CD4-positive, alpha-beta T cell treated with Interleukin-6 at 100 ng/mL for 8 hours (primary cell): ENCODE measurements at regions not wholly inside any gene's neighbourhood (a gene's known extent, or its start where the extent isn't known, plus 50 kb on each side); places are given as distances from the start of the nearest gene placed in this dataset.

Experiments
- DNase-seq: peaks from one replicate; pipeline ENCODE4 v3.0.0-alpha.2; 2020; ENCODE audit warnings: mixed read lengths, low spot score

DNA sequence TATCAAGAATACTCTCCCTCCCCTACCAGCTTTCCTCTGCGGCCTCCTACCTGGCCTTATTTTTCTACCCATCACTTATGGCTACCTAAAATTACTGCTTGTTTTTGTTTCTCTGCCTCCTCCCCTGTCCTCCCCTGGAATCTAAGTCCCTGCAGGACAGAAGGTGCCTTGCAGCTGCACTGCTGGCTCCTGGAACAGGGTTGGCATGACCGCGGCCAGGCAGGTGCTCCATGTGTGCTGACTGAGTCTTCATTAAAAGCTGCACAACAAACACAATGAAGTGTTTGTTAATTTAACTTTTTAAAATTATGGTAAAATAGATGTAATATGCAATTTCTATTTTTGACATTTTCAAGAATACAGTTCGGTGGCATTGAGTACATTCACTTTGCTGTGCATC, 171.9 kb upstream of the FHL2 start:
- DNase-seq = no peak

DNA sequence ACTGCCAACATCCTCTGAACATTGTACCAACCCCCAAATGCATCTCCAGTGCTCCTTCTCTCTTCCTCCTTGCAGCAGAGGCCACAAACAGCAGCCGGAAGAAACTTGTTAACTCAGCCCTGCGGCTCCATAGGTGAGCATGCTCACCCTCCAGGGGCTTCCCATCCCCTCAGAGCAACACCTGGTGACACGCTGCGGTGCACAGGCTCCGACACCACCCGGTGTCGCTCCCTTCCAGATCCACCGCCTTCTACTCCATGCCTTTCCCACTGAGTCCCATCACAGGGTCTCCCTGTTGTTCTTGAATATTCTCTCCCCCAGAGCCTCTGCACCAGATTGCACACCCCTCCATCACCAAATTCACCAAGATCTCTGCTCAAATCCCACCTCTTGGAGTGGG, 171.5 kb upstream of the FHL2 start:
- DNase-seq = no peak

DNA sequence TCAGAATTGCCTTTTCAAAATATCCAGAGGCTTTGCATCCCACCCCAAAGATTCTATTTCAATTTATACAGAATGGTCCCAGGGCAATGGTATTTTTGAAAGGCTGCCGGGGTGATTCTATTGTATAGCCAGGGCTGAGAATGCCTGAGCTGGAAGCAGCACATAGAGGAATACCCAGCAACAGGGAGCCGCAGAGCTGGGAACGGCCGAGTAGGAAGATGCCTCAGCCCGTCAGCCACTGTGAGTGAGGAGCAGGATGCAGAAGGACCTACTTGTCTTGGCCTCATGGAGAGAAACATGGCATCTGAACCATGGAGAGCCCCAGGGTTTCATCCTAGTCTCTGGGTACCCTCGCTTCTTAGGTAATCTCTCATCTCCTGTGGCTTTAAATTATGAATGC, 170.8 kb upstream of the FHL2 start:
- DNase-seq = no peak

DNA sequence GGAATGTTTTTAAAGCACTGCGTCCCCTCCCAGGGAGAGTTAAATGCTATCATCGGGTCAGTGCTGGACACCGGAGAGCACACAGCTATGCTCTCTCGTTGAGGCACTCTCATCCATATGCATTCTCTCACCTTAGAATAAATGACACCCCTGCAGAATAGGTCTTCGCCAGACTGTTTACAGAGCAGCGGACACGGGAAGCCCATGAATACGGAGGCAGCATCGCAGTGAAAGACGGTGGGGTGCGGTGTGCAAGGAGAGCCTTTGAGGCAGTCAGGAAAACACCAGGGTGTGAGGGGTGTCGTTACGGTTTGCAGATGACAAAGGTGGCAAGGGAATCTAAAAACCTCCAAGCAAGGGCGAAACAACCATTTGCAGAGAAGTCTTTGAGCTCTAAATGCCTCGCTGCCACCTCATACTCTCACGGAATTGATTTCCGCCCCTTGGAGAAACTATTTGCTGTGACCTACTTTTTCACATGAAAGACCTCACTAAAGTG, 169.2 kb upstream of the FHL2 start:
- peak; percentile 6 for DNase-seq

DNA sequence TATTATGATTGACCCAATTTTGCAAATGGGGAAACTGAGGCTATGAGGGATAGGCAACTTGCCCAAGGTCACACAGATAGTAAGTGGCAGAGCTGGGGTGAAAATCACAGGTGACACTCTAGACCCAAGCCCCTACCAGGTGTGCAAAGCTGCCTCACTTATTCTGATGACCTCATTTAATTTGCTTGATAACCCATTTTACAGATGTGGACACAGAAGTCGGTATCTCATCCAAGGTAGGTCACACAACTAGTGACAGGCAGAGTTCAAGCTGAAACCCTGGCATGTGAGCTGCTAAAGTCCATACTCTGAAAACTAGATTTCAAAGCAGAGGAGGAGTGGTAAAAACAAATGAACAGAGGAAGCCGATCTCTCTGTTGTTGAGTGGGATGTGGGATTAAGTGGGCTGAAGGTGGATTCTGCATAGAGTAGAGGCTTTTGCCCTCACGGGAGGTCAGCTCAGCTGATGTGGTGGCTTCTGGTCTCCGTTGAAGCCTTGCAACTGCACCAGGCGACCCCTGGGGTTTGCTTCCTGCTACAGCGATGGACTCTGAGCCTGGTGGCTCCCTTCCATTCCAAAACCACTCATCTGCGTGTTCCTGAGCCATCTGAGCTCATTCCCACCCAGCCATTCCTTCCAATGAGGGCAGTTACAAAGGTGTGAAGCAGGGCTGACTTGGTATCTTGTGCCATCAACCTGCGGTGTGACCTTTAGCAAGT, 164.3 kb upstream of the FHL2 start:
- no peak for DNase-seq

DNA sequence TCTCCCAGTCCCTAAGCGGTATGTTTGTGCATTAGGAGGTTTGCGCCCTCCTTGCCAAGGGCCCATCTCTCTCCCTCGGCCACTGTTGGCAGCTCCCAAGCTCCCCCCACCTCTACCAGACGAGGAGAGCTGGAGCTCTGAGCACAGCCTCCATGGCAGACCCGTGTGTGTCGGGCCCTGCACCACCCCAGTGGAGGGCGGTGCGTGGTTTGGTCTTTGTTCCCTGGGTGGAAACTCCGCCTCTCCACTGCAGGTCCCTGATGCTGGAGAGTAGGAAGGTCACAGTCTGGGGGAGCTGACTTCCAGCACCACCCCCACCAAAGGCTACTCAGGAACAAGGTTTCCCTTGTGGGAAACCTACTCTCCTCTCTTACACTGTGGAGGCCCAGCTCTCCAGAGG, 162.6 kb upstream of the FHL2 start:
- DNase-seq = no peak

DNA sequence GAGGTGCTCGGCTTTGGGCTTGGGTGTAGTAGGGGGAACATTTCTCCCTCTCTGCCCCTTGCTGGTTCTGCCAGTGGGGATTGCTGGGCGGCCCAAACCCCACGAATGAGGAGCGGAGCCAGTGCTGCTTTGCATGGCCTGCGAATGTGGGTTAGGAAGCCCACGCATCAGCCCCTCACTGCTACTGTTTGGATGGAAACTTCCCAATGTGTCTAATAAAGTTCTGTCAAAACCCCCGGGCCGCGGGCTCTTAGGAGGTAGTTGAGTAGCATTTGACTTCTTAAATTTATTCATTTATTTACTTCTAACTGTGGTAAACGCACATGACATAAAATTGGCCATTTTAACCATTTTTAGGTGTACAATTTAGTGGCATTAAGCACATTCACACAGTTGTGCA, 161.3 kb upstream of the FHL2 start:
- DNase-seq = no peak

DNA sequence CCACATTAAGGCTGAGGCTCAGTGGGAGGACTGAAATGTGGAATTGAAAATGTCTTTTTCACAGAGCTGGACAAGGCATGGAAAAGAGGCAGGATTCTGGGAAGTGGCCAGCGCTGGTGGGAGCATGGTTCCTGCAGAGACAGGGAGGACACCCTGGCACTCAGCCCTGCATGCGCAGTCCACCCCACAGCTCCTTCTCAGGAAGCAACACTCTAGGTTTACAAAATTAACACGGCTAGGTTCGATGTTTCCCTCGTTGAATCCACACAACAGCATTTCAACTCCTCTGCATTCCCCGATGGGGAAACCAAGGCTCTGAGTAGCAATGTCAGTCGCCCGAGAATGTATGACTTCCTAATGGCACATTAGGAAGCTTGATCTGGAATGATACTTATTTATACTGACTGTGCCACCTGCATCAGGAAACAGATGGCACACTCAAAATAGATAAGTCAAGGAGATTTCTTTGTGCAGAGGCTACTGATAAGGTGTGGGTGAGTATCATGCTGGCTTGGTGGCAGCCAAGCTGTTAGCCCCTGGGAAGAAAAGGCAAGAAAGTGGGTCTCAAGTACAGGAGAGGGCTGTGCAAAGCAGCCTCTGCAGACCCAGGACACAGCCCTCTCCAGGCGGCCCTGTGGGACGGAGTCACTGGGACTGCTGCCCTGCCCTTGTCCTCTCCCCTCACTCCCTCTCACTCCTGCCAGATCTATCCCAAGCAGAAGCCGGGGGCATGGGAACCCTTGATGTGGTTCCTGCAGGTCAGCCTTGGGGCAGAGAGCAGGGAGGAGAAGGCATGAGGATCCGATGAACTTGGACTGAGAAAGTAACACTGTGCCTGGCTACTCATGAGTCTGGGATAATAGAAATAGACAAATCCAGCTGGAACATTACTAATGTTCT, 158.4 kb upstream of the FHL2 start:
- no peak for DNase-seq

DNA sequence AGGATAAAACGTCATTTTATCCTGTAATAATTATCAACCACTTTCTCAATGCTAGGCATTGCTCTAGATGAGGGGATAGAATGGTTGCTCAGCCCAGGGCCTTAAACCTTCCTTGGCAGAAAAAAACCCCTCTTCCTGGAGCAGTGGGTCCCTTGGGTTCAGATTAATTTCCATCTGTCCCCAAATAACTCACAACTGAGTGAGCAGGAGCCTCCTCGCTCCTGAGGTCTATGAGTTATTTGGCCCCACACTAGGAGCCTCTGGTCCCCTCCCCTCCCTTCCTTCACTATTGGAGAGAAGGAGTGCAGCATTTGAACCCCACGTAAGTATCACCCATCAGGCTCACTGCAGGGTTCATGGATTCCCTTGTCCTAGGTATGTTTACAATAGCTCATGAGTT, 157.5 kb upstream of the FHL2 start:
- no peak for DNase-seq

DNA sequence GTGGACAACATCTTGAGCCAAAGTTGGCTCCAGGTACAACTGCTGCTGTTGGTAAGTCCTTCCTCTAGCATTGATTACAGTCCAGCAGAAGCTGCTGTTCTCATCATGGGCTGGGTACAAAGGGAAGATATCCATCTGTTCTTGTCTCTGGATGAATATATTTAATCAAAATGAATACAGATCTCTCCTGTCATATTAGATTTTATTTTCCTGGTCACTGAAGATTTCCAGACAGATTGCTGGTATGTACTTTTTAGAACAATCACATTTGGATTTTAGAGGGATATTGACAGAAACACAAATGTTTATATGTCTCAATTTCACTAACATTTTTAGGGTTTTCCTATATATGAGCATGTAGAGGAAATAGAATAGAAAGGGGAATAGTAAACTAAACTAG, 155.4 kb upstream of the FHL2 start:
- DNase-seq = no peak

DNA sequence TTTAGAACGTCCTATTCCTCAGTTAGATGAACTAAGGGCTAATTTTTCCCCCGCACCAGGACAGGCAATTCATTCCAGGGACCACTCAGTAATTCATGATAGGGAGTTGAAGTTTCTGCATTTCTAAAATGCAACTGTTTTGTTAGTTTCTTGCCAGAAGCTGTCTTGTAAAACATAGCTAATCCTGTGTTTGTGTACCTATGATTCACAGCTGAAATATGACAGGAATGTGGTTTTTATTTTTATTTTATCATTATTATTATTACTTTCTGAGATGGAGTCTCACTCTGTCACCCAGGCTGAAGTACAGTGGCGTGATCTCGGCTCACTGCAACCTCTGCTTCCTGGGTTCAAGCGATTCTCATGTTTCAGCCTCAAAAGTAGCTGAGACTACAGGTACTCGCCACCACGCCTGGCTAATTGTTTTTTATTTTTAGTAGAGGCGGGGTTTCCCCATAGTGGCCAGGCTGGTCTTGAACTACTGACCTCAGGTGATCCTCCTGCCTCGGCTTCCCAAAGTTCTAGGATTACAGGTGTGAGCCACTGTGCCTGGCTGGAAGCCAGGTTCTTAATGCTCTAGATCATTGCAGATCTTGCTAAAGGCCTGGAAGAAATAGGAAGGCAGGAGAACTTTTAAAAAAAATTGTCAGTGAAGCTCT, 154.8 kb upstream of the FHL2 start:
- DNase-seq = no peak

DNA sequence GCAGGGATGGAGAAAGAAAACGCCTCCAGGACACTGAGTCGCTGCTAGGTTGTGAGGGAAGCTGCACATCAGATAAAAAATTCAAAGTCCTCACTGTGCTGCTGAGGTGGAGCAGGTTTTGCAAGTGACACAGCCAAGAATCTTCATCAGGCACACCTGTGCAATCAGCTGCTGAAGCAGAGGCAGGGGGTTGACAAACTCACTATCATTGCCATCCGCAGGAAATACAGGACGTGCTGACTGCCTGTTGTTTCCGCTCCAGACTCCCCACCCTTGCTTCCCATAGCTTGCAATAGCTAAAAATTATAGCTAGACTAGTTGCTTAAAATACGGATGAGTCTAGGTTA, 147.8 kb upstream of the FHL2 start:
- DNase-seq = peak; percentile 27

DNA sequence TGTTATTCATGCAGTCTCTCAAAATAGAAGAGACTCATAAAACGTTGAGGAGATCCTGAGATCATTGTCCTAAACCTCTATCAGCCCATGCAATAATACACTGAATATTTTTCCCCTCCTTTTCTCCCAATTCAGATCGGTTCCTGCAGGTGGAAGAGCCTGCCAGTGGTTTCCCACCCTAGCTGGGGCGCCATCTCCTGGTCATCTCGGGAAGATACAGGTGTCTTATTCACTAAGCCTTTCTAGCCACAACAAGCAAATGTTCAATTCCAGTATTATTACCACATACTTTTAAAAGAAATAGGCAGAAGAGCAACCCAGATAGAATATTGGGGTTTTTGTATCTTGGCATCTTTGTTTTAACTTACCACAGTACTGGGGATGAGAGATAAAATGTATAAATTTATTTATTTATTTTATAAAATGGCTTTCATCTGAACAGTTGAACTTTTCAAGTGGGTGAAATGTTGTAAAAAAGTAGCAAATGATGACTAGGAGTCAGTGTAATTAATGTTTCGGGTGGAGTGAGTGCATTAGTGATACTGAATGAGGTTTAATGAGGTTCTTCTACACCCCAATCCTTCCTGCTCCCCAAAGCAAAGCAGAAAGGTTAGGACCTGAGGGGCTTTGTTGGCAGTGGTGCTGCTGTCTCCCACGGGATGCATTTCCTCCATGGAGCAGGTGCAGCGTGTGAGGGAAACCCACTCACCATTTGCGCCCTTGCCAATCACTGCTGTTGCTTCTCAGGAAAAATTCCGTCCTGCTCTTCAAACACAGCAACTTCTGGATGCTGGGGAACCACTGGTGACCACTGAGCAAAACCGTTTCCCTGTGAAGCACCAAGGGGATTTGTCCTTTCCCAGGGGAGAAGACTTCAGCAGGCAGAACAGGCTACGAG, 147.1 kb upstream of the FHL2 start:
- DNase-seq = peak; percentile 60

DNA sequence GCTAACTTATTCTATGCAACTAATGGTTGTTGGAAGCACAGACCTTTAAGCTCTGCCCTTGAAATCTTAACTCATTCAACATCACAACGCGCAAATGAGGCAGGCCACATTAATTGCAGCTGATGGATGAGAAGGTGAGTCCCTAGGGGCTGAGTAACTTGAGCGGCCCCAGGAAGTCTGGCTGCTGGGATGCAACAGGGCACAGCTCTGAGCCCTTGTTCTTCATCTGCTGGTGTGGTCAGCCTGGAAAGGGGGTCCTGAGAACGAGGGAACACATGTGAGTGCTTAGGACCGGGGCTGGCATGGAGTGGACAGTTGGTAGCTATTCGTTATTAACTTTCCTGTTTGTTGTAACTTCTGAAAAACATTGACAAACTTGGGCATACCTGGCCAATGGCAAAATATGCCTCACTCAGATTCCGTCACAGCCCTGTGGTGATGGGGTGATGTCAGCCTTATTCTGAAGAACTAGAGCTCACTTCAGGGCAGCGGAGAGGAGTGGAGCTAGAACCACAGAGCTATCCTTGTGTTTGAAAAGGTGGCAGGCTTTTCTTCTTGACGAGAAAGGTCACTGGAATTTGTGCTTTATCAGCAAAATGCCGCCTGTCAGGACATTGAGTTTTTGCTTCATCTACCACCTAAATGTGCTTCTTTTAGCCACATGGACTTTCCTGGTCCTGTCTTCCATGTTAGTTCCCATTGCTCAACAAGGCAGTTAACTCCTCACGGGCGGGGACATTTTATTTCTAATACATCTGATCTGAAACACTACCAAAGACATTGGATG, 145.9 kb upstream of the FHL2 start:
- no peak for DNase-seq

DNA sequence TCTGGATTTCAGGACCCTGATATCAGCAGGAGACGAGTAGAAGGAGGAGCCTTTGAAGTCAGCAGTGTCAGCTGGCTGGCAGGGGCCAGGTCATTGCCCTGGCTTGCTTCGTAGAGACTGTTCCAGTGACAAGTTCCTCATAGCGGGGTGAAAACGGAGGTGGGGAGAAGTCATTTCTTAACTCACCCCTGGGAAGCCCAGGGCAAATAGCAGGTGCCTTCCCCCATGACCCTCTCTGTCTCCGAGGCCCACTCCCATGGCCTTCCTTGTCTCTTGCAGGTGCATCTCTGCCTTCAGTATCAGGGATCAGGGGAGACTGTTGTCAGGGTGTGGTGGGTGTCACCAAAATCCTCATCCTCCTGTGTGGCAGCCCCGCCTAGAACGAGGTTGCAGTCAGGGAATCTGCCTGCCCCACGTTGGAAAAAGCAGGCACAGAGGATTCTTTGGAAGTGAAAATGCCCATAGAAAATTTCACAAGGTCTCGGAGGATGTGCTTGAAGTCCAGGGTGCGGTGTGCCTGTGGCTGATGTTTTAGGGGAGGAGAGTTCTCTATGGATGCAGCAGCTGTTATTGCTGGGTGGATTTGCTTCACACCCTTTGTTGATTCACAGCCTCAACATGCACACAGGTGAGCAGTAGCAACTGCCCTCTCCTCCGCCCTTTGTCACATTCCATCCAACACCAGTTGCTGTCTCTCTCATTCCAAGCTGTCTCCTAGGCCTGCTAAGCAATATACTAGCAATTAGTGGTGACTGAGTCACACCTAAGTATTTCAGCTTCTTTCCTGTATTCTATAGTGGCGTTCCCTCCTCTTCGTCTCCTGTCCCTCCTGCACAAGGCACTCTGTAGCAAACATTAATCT, 142.6 kb upstream of the FHL2 start:
- no peak for DNase-seq

DNA sequence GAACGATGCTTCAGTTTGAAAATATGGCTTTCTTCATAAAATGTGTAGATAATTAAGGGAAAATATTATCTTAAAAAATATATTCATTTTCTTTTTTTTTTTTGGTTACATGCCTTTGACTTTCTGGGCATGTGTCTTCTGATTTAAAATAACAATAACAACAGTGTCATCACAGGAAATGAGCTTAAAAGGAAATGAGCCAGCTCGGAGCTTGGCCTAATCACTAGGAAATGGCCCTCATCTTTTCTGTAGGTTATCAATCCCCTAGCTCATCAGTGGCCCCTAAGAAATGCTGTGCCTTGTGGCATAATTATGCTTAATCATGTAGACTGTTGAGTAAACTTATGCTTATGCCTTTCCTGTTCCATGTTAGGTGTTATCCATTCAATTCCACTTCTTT, 141.8 kb upstream of the FHL2 start:
- no peak for DNase-seq

DNA sequence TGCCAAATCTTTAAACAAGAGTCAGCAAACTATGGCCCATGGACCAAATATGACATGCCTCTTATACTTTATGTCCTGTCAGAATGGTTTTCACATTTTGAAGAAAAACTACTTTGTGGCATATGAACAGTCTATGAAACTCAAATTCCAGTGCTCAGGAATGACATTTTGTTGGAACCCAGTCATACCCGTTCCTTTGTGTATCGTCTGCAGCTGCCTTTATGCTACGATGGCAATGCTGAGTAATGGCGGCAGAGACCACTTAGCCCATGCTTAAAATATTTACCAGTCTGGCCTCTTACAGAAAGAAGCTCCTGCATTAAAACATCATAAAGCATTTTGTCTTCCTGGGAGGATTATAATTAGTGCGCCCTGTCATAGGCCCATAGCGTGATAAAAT, 140.5 kb upstream of the FHL2 start:
- DNase-seq = no peak

DNA sequence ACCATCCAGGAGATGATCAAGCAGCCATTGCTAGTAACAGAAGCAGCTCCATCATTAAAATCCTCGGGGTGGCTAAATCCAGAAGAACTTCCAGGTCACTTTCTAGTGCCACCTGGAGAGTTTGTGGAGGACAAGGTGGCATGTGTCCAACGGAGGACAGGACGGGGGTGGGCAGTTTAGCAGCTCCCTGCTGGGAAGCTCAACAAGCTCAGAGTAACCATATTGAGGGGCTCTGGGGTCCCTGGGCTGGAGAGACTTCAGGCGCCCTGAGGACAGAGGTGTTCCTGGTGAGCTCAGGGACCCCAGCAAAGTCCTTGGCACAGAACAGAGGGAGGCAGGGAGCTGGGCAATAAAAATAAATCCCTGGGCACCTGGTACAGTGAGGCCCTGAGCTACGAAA, 140.0 kb upstream of the FHL2 start:
- DNase-seq = no peak

DNA sequence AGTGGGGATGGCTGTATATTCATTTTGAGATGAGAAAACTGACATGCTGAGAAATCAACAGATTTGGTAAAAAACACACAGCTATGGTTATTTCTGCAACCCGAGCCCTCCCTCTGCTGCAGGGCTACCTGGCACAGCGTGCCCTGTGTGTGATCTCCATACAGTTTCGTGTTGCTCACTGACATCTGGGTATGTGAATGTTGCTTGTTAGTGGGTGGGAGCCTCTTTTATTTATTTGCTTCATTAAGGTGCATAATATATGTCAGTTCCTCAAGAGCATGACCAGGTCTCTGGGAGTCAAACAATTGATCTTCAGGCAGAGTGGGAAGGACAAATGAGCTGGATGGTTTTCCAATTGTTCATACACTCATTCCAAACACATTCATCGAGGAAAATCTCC, 139.1 kb upstream of the FHL2 start:
- DNase-seq = no peak

DNA sequence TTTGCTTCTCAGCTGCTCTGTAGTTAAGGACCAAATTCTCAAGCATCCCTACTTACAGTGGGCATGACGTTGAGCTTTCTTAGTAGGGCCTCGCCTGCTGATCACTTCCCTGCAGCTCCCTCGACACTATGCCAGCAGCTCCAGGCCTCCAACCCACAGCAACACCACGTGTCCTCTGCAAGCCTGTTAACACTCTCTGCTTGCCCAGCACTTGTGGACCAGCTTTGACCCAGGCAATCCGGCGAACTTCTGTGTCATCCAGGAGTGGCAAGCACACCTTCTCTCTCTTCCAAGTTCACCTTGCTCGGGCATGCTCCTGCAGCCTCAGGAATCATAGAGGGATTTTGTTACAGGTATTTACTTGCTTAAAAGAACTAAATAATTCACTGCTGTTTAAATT, 138.6 kb upstream of the FHL2 start:
- no peak for DNase-seq
